ENCODE measurements at regions not wholly inside any gene's neighbourhood (a gene's known extent, or its start where the extent isn't known, plus 50 kb on each side); places are given as distances from the start of the nearest gene placed in this dataset.
A peak's percentile ranks its signal among the peaks of the same experiment; 100 is the strongest.

GRCh38 chr2:144707736-144708326, 187.9 kb upstream of the ZEB2 start:
- no peak for DNase-seq

DNA sequence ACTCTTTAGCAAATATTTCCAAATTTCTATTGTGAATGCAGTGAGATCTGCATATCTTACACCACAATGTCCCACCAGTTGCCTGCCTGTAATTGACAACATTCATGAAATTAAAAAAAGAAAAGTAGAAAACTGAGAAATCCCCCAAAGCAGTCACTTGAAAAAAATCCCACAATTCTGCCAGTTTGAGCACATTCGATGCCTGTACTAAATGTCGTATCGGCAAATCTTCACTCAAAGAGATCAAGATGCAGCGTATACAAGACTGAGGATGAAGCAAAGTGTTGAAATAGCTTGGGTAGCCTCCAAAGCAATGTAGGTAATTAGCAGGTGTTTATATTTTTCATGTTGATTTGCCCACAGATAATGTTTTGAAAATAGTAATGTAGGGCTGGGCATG, 186.7 kb upstream of the ZEB2 start:
- DNase-seq, result no peak

DNA sequence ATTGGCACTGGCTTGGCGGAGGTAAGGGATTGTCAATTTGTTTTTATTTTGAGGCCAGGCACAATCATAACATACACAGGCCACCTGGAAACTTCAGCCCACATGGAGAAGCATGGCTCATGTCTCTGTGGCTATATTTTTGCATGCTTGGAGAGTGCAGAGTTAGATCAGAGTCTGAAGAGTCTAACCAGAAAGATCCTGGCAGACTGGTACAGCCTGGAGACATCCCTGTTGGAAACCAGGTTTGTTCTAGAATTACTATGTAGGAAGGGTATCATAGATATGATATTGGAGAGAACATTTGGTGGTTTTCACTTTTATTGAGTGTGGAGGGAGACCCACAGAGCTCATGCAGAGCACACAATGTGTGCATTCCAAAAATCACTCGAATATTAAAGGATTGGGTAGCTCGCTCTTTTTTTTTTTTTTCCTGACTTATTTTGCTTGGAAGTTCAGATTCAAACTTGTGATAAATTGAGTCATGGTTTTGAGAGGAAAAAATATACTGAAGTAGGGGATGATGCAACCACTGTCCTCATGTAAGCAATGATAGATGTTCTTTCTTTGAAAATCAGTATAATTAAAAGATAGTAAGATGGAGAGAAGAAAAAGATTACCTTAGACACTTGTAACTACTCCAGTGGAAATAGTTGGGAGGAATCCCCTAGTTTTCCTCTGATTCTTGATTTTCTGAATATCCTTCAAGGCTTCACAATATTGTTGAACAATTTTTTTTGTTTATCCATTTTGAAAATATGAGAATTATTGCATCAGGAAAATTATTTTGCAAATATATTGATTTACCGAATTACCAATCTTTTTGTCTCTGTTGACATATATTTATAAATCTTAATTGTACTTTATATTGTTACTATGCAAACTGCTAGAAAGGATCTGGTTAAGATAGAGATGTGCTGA, 185.7 kb upstream of the ZEB2 start:
- no peak for DNase-seq

DNA sequence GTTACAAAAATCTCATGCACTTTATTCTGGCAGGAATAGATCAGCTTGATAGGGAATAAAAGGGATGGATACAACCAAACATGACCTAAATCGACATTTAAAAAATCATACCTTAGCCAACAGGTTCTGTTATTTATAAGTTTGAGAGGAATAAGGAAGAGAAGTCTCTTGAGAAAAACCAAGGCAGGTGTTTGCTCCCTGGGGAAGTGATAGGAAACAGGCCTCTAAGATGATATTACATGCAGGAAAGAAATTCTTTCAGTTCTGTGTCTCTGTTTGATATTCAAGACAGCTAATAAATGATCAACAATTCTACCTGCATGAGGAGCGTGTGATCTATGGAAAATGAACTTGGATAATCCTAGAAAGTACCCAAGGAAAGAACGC, 184.8 kb upstream of the ZEB2 start:
- no peak for DNase-seq

DNA sequence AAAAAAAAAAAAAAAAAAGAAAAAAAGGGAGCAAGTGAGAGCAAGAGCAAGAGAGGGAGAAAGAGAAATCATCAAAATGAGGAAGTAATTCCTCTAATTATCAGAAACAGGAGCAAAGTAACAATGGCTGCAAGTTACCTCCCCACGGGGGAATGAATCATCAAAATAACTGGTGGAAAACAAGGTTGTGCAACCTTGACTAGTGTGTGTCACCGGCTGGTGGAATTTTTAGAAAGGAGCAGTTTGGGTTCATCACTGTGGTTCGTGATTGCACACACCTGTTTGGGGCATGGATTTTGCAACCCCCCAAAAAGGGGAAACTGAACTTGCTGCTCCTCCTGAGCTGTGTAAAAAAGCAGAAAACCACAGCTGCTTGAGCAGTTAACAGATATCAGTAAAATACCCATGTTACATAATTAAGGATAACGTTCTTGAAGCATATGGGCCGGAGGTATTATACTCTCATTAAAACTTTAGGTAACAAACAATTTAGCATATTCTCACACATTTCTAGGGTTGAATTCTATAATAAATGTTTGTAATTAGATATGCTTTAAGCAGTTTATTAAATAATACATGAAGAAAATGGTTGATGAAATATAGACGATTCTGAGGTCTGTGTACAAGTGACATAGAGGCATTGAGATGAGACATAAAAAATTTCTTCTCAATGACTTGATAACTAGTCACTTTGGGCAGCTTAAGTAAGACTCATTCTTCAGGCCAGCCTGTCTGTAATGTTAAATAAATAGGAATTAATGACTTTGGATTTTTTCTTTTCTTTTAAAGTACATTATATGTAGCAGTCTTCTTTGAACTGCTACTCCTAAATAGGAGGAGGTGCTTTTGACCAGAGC, 184.2 kb upstream of the ZEB2 start:
- no peak for DNase-seq

- no peak for DNase-seq
Observed at GRCh38 chr2:144702051-144702450, 182.1 kb upstream of the ZEB2 start.

- no peak for DNase-seq
Observed at GRCh38 chr2:144701259-144701658, 181.3 kb upstream of the ZEB2 start.

GRCh38 chr2:144698156-144698555, 178.2 kb upstream of the ZEB2 start:
- no peak for DNase-seq

- DNase-seq, result no peak
Observed at GRCh38 chr2:144695657-144696056, 175.7 kb upstream of the ZEB2 start.

DNA sequence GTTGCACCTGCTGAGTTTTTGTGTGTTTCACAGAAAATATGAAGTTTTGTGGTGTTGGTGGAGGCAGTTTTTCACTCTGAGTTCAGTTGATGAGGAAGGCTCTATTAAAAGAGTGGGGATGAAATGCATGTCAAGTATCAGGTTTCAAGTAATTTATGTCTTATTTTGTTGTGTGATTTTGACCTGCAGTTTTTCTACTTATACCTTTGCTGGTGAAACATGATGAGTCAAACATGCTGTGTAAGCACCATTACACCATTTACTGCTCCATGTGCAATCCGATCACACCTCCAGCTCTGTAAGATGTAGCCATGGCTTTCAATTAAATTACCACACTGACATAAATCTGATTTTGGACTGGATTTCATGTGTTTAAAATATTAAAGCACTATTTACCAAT, 174.5 kb upstream of the ZEB2 start:
- no peak for DNase-seq

DNA sequence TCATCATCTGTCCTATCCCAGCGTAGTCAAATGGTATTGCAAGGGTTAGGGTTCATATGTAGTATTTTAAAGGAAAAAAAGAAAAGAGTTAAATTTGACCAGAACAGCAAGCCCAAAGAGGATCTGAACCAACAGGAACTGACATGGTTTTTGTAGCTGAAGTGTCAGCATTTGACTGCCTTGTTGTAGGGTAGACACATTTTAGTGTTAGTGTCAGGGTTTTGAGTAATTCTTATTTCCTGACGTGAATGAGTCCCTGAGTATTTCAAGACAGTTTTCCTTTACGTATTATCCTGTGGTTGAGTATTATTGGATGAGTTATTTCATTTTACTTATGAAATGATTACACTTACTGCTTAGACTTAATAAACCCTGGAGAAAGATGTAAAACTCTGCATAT, 173.3 kb upstream of the ZEB2 start:
- DNase-seq, result no peak

GRCh38 chr2:144692661-144693060, 172.7 kb upstream of the ZEB2 start:
- DNase-seq, result no peak

GRCh38 chr2:144690771-144691170, 170.9 kb upstream of the ZEB2 start:
- no peak for DNase-seq

DNA sequence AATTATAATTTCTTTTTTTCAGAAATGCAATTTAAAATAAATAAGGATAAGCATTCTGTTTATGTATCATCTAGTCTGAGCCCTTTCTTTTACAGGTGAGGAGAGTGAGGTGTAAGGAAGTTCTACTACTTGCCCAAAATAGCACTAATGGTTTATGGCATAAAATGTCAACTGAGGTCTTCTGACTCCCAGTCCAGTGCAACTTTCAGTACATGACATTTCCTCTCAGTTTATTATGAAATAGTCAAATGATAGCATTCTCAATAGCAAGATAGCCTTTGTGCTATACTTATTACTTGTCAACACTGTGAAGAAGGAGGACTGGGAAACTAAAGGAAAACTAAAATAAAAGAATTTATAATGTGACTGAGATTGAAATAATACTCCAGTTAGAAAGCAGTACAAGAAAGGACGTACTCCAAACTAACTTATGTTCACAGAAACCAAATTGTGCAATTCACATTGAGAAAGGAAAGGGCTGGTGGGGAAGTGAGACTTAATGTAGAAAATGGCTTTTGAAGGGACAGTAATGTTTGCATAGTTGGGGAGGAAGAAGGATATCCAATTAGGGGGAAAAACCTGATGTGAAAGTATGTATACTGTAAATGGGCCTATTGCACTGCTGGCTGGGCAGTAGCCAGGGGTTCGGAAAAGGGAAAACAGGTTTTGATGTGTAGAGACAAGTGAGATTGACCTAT, 166.7 kb upstream of the ZEB2 start:
- no peak for DNase-seq

DNA sequence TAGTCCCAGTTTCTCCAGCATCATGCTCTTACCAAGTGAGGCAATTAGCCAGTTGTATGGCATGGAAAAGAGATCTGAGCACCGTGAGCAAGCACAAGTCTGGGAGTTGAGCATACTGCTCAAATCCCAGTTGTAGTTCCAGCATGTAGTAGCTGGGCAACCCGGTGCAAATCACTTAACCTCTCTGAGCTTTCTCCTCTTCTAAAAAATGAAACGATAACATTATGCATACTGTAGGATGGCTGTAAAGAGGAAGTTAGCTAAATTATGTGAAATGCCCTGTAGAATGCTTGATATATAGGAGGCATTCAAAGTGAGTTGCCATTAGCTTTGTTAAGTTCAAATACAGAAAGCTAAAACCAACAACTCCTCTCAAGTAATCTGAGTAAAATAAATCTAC, 164.0 kb upstream of the ZEB2 start:
- no peak for DNase-seq

- no peak for DNase-seq
Observed at GRCh38 chr2:144683107-144683753, 163.3 kb upstream of the ZEB2 start.

GRCh38 chr2:144682248-144682647, 162.3 kb upstream of the ZEB2 start:
- DNase-seq, result no peak

- DNase-seq, result no peak
Observed at GRCh38 chr2:144681389-144681788, 161.5 kb upstream of the ZEB2 start.

DNA sequence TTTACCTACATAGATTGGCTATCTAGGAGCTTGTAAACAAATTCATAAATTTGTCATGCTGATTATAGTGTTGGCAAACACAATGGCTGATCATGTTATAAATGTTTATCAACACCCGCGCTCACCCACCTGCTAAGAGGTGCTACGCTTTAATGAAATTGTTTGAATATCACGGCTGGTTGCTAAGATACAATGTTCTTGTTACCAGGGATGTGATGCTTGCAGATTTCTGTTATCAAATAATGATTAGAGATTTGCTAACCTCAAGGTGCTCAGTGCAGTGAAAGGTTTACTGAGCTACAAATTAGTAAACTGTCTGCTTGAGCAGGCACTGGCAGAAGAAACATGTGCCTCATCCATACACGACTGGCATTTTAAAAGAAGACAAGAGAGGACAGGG, 160.0 kb upstream of the ZEB2 start:
- DNase-seq, result peak; percentile 23

DNA sequence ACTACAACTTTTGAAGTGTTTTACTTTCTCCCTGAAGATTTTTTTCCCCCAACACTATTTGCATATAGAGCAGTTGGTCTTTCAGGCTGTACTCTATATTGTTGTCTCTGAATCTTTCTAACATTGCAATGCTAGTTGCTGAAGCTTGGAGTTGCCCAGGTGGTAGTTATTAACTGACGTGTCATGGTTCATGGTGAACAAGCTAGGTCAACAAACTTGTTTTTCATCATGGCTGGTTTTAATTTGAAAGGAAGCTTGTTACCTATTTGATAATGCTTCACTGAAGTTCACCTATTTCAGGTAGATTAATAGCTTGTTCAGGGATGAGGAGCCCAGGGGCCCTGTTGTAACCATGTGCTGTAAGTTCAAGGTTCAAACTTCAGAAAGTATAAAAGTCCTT, 158.8 kb upstream of the ZEB2 start:
- DNase-seq, result no peak

DNA sequence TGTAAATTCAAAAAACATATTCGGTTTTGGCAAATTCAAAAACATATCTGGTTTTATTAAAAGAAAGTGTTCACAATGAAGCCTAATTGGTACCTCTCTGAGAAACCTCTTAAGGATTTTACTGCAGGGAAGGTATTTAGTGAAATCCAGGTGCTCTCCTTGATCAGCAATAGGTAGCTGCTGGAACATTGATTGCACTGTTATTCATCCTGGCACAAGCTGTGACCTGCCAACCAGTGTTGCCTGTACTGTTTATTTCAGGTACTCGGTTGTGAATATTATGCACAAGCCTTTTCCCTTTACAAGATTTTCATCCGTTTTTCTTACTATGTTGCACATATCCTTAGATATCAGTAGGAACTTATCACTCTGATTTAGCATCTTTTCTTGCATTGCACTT, 155.8 kb upstream of the ZEB2 start:
- DNase-seq, result no peak

DNA sequence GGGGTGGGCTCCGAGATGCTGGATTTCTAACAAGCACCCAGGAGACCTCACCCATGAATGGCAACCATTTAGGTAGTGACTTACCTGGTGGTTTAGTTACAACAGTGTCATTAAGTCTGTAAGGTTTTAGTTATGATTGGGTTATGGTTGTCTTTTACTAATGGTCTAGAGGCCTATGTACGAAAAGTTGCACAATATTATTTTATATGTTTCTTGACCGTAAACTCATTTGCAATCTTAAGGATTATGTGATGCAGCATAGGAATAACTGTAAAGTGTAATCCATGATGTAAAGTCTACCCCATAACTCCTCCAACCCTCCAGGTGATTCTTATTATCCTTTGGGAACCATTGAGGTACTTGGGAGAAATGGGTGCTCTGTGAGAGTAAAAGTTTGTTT, 155.4 kb upstream of the ZEB2 start:
- DNase-seq, result no peak

- DNase-seq, result no peak
Observed at GRCh38 chr2:144674071-144674470, 154.2 kb upstream of the ZEB2 start.

Data from NCI-H2029 (cell line).